NT2/D1 (cell line): ENCODE measurements at regions not wholly inside any gene's neighbourhood (a gene's known extent, or its start where the extent isn't known, plus 50 kb on each side); places are given as distances from the start of the nearest gene placed in this dataset.

Source experiments
- SUZ12 ChIP-seq: IDR thresholded peaks from 2 replicates; pipeline ENCODE4 v1.6.1; 2011; ENCODE audit not compliant: insufficient read length, insufficient read depth; ENCODE audit errors: extremely low read depth
- YY1 ChIP-seq: IDR thresholded peaks from 2 replicates; pipeline ENCODE4 v1.6.1; 2011; ENCODE audit not compliant: insufficient read length, insufficient read depth
- ZNF274 ChIP-seq: IDR thresholded peaks from 2 replicates; pipeline ENCODE4 v1.6.1; 2011; ENCODE audit warnings: mild to moderate bottlenecking, low read depth, low read length

- TF ChIP-seq SUZ12 (no peak), ZNF274 (no peak), YY1 (no peak)
Measured at GRCh38 chr3:28853830-28854229, 427.0 kb upstream of the RBMS3 start.
